ENCODE measurements at regions not wholly inside any gene's neighbourhood (a gene's known extent, or its start where the extent isn't known, plus 50 kb on each side); places are given as distances from the start of the nearest gene placed in this dataset.

- DNase-seq (ENCODE audit: low read depth), result no peak
Measured at GRCh38 chr6:125544819-125545218, 204.6 kb upstream of the HEY2 start.

GRCh38 chr6:125546841-125547251 lies 202.6 kb upstream of the HEY2 start:
- DNase-seq (ENCODE audit: low read depth), result peak; percentile 42

- DNase-seq (ENCODE audit: low read depth), result peak; percentile 14
Measured at GRCh38 chr6:125547381-125547780, 202.1 kb upstream of the HEY2 start.

- peak; percentile 26 for DNase-seq (ENCODE audit: low read depth)
Measured at GRCh38 chr6:125549202-125549884, 200.1 kb upstream of the HEY2 start.

GRCh38 chr6:125550892-125551291 lies 198.5 kb upstream of the HEY2 start:
- DNase-seq (ENCODE audit: low read depth), result peak; percentile 40

GRCh38 chr6:125552819-125553218 lies 196.6 kb upstream of the HEY2 start:
- DNase-seq (ENCODE audit: low read depth), result no peak

- no peak for DNase-seq (ENCODE audit: low read depth)
Measured at GRCh38 chr6:125554456-125554855, 195.0 kb upstream of the HEY2 start.

- no peak for DNase-seq (ENCODE audit: low read depth)
Measured at GRCh38 chr6:125558241-125558843, 191.1 kb upstream of the HEY2 start.

GRCh38 chr6:125558907-125559306 lies 190.5 kb upstream of the HEY2 start:
- no peak for DNase-seq (ENCODE audit: low read depth)

GRCh38 chr6:125562156-125562555 lies 187.3 kb upstream of the HEY2 start:
- no peak for DNase-seq (ENCODE audit: low read depth)

- no peak for DNase-seq (ENCODE audit: low read depth)
Measured at GRCh38 chr6:125564941-125565340, 184.5 kb upstream of the HEY2 start.

- no peak for DNase-seq (ENCODE audit: low read depth)
Measured at GRCh38 chr6:125567407-125567806, 182.0 kb upstream of the HEY2 start.

GRCh38 chr6:125568609-125569008 lies 180.8 kb upstream of the HEY2 start:
- DNase-seq (ENCODE audit: low read depth), result no peak

GRCh38 chr6:125570526-125570925 lies 178.9 kb upstream of the HEY2 start:
- peak; percentile 28 for DNase-seq (ENCODE audit: low read depth)

GRCh38 chr6:125571207-125571755 lies 178.2 kb upstream of the HEY2 start:
- DNase-seq (ENCODE audit: low read depth), result peak; percentile 23

- DNase-seq (ENCODE audit: low read depth), result no peak
Measured at GRCh38 chr6:125574604-125575003, 174.8 kb upstream of the HEY2 start.

GRCh38 chr6:125577124-125577662 lies 172.2 kb upstream of the HEY2 start:
- DNase-seq (ENCODE audit: low read depth), result no peak

- peak; percentile 76 for DNase-seq (ENCODE audit: low read depth)
Measured at GRCh38 chr6:125584468-125584939, 164.9 kb upstream of the HEY2 start.

GRCh38 chr6:125585470-125585869 lies 164.0 kb upstream of the HEY2 start:
- no peak for DNase-seq (ENCODE audit: low read depth)

- peak; percentile 79 for DNase-seq (ENCODE audit: low read depth)
Measured at GRCh38 chr6:125586074-125586473, 163.4 kb upstream of the HEY2 start.

GRCh38 chr6:125586605-125587004 lies 162.8 kb upstream of the HEY2 start:
- no peak for DNase-seq (ENCODE audit: low read depth)

- DNase-seq (ENCODE audit: low read depth), result peak; percentile 16
Measured at GRCh38 chr6:125587666-125588632, 161.5 kb upstream of the HEY2 start.

All from M059J (cell line).